Immature natural killer cell (primary cell): ENCODE measurements at regions not wholly inside any gene's neighbourhood (a gene's known extent, or its start where the extent isn't known, plus 50 kb on each side); places are given as distances from the start of the nearest gene placed in this dataset.
A peak's percentile ranks its signal among the peaks of the same experiment; 100 is the strongest.

Experiments
- DNase-seq, 3 donors: peaks; one replicate each; pipeline ENCODE4 v3.0.0; 2022; ENCODE audit warnings: mixed read lengths in 1 of 3
- H3K27ac Mint-ChIP-seq, 6 donors: one replicate each; pipeline ENCODE4 v1.8.0; 2020; ENCODE audit warnings: mixed read lengths in 6 of 6, mild to moderate bottlenecking in 5 of 6, inconsistent platforms in 4 of 6, moderate library complexity in 3 of 6
- H3K27me3 Mint-ChIP-seq, 3 donors: one replicate each; pipeline ENCODE4 v1.8.0; 2020 to 2021; ENCODE audit warnings: low read depth in 3 of 3, mild to moderate bottlenecking in 3 of 3, mixed read lengths in 3 of 3, moderate library complexity in 3 of 3, inconsistent platforms in 1 of 3
- H3K36me3 Mint-ChIP-seq, 3 donors: one replicate each; pipeline ENCODE4 v1.8.0; 2020; ENCODE audit warnings: mixed read lengths in 3 of 3, inconsistent platforms in 2 of 3, mild to moderate bottlenecking in 2 of 3
- H3K4me1 Mint-ChIP-seq, 2 donors: one replicate each; pipeline ENCODE4 v1.8.0; 2020; ENCODE audit warnings: inconsistent platforms in 2 of 2, mild to moderate bottlenecking in 2 of 2, mixed read lengths in 2 of 2, moderate library complexity in 1 of 2
- H3K4me3 Mint-ChIP-seq, 5 donors: one replicate each; pipeline ENCODE4 v1.8.0; 2020; ENCODE audit warnings: mild to moderate bottlenecking in 5 of 5, mixed read lengths in 5 of 5, inconsistent platforms in 3 of 5, moderate library complexity in 3 of 5
- H3K9me3 Mint-ChIP-seq, 6 donors: one replicate each; pipeline ENCODE4 v1.8.0; 2020; ENCODE audit warnings: mild to moderate bottlenecking in 6 of 6, mixed read lengths in 6 of 6, inconsistent platforms in 4 of 6, moderate library complexity in 3 of 6

DNA sequence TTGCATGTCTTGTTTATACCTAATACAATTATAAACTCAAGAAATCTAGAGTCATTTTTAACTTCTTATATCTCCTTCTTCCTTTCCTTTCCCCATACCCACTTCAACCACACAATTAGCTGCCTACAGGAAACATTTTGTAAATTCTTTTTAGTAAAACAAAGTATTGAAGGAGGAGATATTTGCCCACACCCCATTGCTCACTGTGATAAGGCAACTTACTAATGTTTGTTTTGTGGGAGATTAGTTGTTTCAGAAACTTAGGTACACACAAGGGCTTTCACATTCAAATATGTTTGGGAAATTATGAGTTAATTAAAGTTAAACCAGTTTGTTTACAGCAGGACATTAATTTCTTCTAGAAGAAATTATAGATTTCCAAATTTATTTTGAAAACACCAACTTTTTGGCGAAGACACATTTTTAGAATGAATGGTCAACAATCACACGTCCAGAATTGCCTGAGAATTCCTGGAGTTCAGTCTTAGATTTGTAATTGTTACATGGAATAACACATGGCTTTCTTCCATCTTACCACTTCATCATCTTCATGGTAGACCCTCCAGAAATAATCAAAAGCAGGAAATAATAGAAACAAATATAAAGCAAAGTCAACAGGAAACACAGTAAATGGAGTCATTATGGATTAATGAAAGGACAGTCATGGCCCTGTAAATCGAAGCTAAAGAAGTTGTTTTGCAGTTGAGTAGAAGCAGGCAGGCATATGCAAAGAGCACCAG, 62.5 kb upstream of the RAB27B start:
- Mint-ChIP-seq H3K27ac (no peak overlapping the region), H3K9me3 (no peaks in the 10 kb centered on the region), H3K4me3 (no peak overlapping the region), H3K27me3 (peaks cover 2 to 8% (median 5%) of the 10 kb centered on the region in 3 donors), H3K36me3 (peaks cover 0 to 3% (median 3%) of the 10 kb centered on the region in 3 donors), H3K4me1 (no peaks in the 10 kb centered on the region)
- DNase-seq, result no peak

DNA sequence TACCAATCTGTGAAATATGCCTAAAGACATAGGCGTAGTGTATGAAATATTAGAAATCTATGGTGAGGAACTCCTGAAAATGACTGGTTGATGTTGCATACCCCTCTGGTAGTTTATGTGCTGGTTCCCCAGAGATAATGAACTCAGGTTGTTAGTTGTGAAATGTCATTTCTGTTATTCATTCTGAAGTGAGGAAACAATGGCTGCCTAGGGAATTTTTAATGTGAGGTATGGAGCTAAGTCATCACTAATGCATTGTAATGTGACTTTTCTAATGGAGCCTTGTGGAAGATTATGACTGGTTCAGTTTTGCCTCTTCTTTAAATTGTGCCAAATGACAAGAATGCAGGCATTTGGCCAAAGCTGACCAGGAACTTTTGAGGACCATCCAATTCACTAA, 61.6 kb upstream of the RAB27B start:
- DNase-seq, result no peak
- Mint-ChIP-seq H3K27ac (no peak overlapping the region), H3K4me1 (no peaks in the 10 kb centered on the region), H3K36me3 (peaks cover 0 to 3% (median 3%) of the 10 kb centered on the region in 3 donors), H3K9me3 (no peaks in the 10 kb centered on the region), H3K27me3 (peaks cover 0 to 8% (median 5%) of the 10 kb centered on the region in 3 donors), H3K4me3 (no peak overlapping the region)

DNA sequence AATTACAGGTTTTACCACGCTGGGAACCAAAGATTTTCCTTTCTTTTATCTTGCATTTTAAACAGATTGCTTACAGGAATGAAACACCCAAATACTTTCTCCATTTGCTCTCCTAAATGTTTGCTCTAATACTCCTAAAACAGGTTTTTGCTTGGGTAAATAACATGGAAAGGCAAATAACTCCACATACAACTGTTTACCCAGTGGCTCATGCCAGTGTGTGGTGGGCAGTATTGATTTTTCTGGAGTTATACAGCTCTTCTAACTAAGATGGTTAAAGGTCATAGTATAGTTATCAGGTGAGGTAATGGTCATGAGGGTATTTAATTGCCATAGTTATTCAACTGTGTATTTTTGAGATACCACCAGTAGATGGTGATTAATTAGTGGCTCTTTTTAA, 61.2 kb upstream of the RAB27B start:
- no peak overlapping the region for H3K27ac Mint-ChIP-seq
- no peaks in the 10 kb centered on the region for H3K4me1 Mint-ChIP-seq
- peaks cover 0 to 3% (median 3%) of the 10 kb centered on the region in 3 donors for H3K36me3 Mint-ChIP-seq
- H3K27me3 Mint-ChIP-seq, result peaks cover 0 to 8% (median 5%) of the 10 kb centered on the region in 3 donors
- no peak for DNase-seq
- H3K4me3 Mint-ChIP-seq, result no peak overlapping the region
- H3K9me3 Mint-ChIP-seq, result no peaks in the 10 kb centered on the region

DNA sequence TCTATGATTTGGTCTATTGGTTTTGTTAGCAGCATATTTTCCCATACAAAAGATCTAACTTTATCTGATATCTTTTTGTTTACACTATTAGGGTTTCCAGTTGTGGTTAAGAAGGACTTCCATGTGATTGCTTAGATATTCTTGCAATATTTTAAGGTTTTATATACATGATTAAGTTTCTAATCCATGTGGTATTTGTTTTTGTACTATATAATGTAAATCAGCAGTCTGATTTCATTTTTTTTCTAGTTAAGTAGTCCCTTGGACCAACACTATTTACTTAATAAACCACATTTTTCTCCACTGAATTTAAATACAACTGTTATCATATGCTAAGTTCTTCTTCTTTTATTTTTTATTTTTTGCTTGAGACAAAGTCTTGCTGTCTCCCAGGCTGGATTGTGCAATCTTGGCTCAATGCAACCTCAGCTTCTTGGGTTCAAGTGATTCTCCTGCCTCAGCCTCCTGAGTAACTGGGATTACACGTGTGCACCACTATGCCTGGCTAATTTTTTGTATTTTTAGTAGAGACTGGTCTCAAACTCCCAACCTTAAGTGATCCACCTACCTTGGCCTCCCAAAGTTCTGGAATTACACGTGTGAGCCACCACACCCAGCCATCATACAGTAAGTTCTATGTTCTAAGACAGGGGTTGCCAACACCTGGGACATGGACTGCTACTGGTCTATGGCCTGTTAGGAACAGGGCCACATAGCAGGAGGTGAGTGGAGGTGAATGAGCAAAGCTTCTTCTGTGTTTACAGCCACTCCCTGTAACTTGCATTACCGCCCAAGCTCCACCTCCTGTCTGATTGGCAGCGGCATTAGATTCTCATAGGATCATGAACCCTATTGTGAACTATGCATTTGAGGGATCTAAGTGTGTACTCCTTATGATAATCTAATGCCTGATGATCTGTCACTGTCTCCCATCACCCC, 58.5 kb upstream of the RAB27B start:
- Mint-ChIP-seq H3K36me3 (peaks cover 0 to 3% (median 0%) of the 10 kb centered on the region in 3 donors), H3K4me3 (no peak overlapping the region), H3K27ac (no peak overlapping the region), H3K27me3 (peaks cover 0 to 6% (median 5%) of the 10 kb centered on the region in 3 donors), H3K9me3 (no peaks in the 10 kb centered on the region), H3K4me1 (no peaks in the 10 kb centered on the region)
- DNase-seq, result no peak

DNA sequence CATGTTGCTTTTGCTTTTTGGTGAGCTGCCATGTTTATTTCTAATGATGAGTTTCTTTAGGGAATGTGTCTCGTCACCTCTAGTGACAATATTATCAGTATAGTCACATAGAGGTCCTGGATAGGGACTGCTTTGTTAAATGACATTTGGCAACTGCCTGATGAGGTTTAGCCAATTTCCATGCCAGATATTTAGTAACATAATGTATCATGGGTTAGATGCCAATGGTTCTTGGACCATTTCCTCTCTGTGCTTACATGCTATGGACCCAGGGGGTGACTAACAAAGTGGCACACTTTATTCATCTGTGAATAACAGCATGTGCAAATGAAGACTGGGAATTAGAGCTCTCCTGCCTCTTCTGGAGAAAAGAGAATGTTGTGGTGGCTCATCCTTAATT, 56.2 kb upstream of the RAB27B start:
- Mint-ChIP-seq H3K27me3 (peaks cover 3 to 6% (median 3%) of the 10 kb centered on the region in 3 donors), H3K27ac (no peak overlapping the region), H3K36me3 (no peaks in the 10 kb centered on the region), H3K4me3 (no peak overlapping the region), H3K4me1 (no peaks in the 10 kb centered on the region), H3K9me3 (no peaks in the 10 kb centered on the region)
- DNase-seq, result no peak

DNA sequence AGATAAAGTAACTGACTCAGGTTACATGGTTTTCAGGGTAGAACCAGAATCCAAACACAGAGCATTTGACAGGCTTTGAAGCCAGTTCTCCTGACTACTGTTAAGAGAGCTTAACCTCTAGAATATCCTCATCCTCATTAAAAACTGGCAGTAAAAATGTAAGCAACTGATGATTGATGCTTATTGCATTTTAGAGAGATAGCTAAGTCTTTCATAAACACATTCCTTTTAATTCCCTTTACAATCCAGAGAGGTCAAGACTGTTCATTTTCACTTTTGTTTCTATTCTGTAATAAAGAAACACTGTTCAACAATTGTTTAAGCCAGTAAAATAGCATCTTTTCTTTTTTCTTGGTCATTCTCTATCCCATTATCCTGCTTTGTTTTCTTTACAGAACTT, 53.9 kb upstream of the RAB27B start:
- no peaks in the 10 kb centered on the region for H3K4me1 Mint-ChIP-seq
- H3K27ac Mint-ChIP-seq, result peak overlapping the region in 1 of 6 donors; percentile 30
- H3K4me3 Mint-ChIP-seq, result no peak overlapping the region
- no peaks in the 10 kb centered on the region for H3K9me3 Mint-ChIP-seq
- H3K36me3 Mint-ChIP-seq, result no peaks in the 10 kb centered on the region
- H3K27me3 Mint-ChIP-seq, result peaks cover 2 to 3% (median 3%) of the 10 kb centered on the region in 3 donors
- no peak for DNase-seq

DNA sequence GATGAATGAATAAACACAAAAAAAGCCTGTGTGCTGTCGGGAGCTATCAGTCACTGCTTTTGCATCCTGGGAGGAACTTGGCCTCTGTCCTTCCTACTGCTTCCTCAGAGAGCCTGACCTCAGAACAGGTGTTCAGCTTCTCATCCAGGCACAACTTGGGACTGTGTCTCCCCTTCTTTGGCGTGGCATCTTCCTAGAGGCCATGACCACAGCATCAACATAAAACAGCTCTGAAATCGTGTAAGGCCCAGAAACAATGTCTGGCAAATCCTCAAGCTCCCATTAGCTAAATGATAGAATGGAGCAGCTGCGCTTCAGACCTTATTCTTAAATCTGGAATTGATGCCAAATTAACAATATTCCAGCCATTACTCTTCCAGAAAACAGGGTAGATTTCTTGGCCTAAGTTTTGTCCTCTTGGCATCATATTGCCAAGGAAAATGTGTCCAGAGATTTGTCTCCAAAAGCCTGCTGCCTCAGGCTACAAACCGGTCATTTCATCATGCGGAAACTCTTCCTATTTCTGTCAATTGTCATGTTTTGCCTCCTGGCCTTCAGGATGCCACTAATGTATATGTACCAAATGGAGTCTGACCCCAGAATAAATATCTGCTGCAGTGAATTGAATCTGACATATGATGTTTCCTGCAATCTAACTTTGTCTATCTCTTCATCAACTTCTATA, 53.2 kb upstream of the RAB27B start:
- no peaks in the 10 kb centered on the region for H3K36me3 Mint-ChIP-seq
- H3K9me3 Mint-ChIP-seq, result no peaks in the 10 kb centered on the region
- no peak for DNase-seq
- H3K27me3 Mint-ChIP-seq, result peaks cover 0 to 3% (median 2%) of the 10 kb centered on the region in 3 donors
- no peaks in the 10 kb centered on the region for H3K4me1 Mint-ChIP-seq
- no peak overlapping the region for H3K4me3 Mint-ChIP-seq
- H3K27ac Mint-ChIP-seq, result peak overlapping the region in 1 of 6 donors; percentile 11

DNA sequence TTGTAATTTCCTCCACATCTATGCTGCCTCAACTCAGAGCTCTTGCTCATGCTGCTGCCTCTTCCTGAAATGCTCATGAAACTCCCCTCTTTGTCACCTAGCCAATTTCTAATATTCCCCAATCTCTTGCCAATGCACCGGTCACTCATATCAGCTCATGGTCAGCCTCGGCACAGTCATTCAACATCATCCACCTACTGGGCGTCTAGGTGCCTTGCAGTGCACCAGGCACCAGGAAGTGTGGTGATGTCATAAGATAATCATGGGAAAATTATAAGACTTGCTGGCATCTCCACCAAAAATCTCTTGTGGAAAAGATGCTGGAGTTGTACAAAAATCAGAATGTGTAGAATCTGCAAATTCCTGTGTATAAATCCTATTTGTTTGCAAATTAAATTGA, 52.6 kb upstream of the RAB27B start:
- H3K4me3 Mint-ChIP-seq, result no peak overlapping the region
- DNase-seq, result no peak
- no peaks in the 10 kb centered on the region for H3K4me1 Mint-ChIP-seq
- H3K27me3 Mint-ChIP-seq, result peaks cover 0 to 3% (median 2%) of the 10 kb centered on the region in 3 donors
- H3K36me3 Mint-ChIP-seq, result no peaks in the 10 kb centered on the region
- no peaks in the 10 kb centered on the region for H3K9me3 Mint-ChIP-seq
- H3K27ac Mint-ChIP-seq, result no peak overlapping the region

DNA sequence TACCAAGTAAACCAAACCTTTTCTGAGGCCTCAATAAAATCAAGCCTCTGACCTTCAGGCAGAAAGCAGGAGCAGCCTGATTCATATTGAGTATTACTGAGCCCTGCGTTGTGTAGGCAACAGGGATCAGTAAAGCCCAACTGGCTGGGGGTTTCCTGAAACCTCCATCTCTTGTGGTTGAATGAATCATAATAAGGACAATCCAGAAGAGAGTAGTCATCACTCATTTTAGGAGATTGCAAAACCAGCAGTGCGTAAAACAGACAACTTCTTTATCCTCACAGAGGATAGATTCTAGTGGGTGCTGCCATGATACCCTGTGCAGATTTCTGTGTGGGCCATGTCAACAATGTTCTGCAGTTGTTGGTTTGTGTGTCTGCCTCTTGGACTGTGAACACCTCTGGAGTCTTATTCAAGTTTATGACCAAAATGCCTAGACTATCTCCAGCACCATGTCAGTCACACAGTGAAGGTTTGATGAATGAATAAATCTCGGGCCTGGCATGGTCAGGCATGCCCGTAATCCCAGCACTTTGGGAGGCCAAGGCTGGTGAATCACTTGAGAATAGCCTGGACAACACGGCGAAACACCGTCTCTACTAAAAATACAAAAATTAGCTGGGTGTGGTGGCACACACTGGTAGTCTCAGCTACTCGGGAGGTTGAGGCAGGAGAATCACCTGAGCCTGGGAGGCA, 51.8 kb upstream of the RAB27B start:
- Mint-ChIP-seq H3K36me3 (no peaks in the 10 kb centered on the region), H3K4me1 (no peaks in the 10 kb centered on the region), H3K27me3 (peaks cover 0 to 3% (median 2%) of the 10 kb centered on the region in 3 donors), H3K9me3 (no peaks in the 10 kb centered on the region), H3K4me3 (no peak overlapping the region), H3K27ac (no peak overlapping the region)
- DNase-seq, result no peak

DNA sequence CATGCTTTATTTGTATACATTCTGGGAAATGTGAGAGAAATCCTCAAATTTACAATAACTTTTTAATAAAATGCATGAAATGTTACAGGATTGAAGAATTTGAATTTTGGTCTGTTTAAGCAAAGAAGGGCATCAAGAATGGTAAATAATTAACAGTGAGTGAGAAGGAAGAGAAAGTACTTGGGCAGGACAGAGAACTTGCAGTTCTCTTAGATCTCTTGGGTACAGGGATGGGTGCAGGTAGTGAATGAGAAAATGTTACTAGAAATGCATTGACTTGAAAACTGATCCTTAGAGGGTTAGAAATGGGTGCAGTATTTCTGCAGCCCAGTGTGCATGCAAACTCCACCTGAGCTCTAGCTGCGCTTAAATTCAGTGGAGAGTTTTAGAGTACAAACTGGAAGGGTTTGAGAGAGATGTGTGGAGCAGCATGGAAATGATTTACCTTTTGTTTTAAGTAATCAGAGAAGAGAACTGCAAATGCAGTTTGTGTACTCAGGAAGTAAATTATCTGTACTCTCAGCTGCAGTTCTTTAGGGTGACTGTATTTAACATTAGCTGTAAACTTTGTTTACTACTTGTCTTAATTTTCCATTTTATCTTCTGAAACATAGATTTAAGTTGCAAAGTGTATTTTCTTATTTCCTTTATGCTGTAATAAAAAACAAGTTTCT, 51.0 kb upstream of the RAB27B start:
- Mint-ChIP-seq H3K27ac (no peak overlapping the region), H3K4me1 (no peaks in the 10 kb centered on the region)

DNA sequence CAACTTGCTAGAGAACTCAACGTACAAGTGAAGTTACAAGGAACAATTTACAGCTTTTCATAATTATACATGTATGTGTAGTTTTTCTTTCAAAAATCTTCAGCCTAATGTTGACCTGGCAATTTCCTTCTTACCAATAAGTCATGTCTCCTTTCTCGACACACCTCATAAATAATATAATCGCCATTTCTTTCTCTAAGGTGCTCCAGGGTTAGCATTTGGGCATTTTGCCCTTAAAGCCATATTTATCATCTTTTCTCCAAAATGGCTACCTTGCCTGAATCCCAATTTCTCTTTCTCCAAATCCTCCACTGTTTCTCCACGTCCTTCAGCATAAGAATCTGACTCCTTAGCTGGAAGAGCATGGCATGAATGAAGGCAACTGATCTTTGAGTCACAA, 50.3 kb upstream of the RAB27B start:
- Mint-ChIP-seq H3K4me1 (no peaks in the 10 kb centered on the region), H3K27ac (no peak overlapping the region), H3K36me3 (no peaks in the 10 kb centered on the region), H3K9me3 (no peaks in the 10 kb centered on the region), H3K27me3 (peaks cover 0 to 4% (median 2%) of the 10 kb centered on the region in 3 donors), H3K4me3 (no peak overlapping the region)
- DNase-seq, result no peak

More for the DNA sequence above, 51.0 kb upstream of the RAB27B start:
- Mint-ChIP-seq H3K4me3 (no peak overlapping the region), H3K27me3 (peaks cover 0 to 3% (median 2%) of the 10 kb centered on the region in 3 donors), H3K9me3 (no peaks in the 10 kb centered on the region), H3K36me3 (no peaks in the 10 kb centered on the region)
- DNase-seq, result no peak
